ENCODE measurements at regions not wholly inside any gene's neighbourhood (a gene's known extent, or its start where the extent isn't known, plus 50 kb on each side); places are given as distances from the start of the nearest gene placed in this dataset.
A peak's percentile ranks its signal among the peaks of the same experiment; 100 is the strongest.

- no peak for DNase-seq (ENCODE audit: low spot score)
Observed at GRCh38 chr9:86795823-86796553, 151.3 kb downstream of the GAS1 start.

- DNase-seq (ENCODE audit: low spot score): no peak
Observed at GRCh38 chr9:86795047-86795442, 152.3 kb downstream of the GAS1 start.

GRCh38 chr9:86794391-86795046, 152.8 kb downstream of the GAS1 start:
- no peak for DNase-seq (ENCODE audit: low spot score)

GRCh38 chr9:86792136-86792535, 155.2 kb downstream of the GAS1 start:
- DNase-seq (ENCODE audit: low spot score): peak; percentile 87

- DNase-seq (ENCODE audit: low spot score): no peak
Observed at GRCh38 chr9:86790805-86791204, 156.5 kb downstream of the GAS1 start.

GRCh38 chr9:86788456-86788855, 158.8 kb downstream of the GAS1 start:
- no peak for DNase-seq (ENCODE audit: low spot score)

- DNase-seq (ENCODE audit: low spot score): no peak
Observed at GRCh38 chr9:86783884-86784283, 163.4 kb downstream of the GAS1 start.

- no peak for DNase-seq (ENCODE audit: low spot score)
Observed at GRCh38 chr9:86782831-86783230, 164.5 kb downstream of the GAS1 start.

GRCh38 chr9:86778761-86779160, 168.5 kb downstream of the GAS1 start:
- DNase-seq (ENCODE audit: low spot score): no peak

GRCh38 chr9:86775718-86776117, 171.6 kb downstream of the GAS1 start:
- no peak for DNase-seq (ENCODE audit: low spot score)

GRCh38 chr9:86774116-86774515, 173.2 kb downstream of the GAS1 start:
- no peak for DNase-seq (ENCODE audit: low spot score)

GRCh38 chr9:86773422-86773945, 173.8 kb downstream of the GAS1 start:
- DNase-seq (ENCODE audit: low spot score): no peak

- no peak for DNase-seq (ENCODE audit: low spot score)
Observed at GRCh38 chr9:86772635-86772993, 174.7 kb downstream of the GAS1 start.

GRCh38 chr9:86771941-86772634, 175.2 kb downstream of the GAS1 start:
- no peak for DNase-seq (ENCODE audit: low spot score)

GRCh38 chr9:86771420-86771819, 175.9 kb downstream of the GAS1 start:
- DNase-seq (ENCODE audit: low spot score): no peak

GRCh38 chr9:86768709-86769108, 178.6 kb downstream of the GAS1 start:
- no peak for DNase-seq (ENCODE audit: low spot score)

- no peak for DNase-seq (ENCODE audit: low spot score)
Observed at GRCh38 chr9:86768020-86768419, 179.3 kb downstream of the GAS1 start.

GRCh38 chr9:86767373-86767772, 179.9 kb downstream of the GAS1 start:
- peak; percentile 45 for DNase-seq (ENCODE audit: low spot score)

GRCh38 chr9:86766912-86767311, 180.4 kb downstream of the GAS1 start:
- peak; percentile 98 for DNase-seq (ENCODE audit: low spot score)

- DNase-seq (ENCODE audit: low spot score): no peak
Observed at GRCh38 chr9:86766511-86766910, 180.8 kb downstream of the GAS1 start.

GRCh38 chr9:86765746-86766430, 181.4 kb downstream of the GAS1 start:
- peak; percentile 4 for DNase-seq (ENCODE audit: low spot score)

GRCh38 chr9:86764671-86765343, 182.5 kb downstream of the GAS1 start:
- no peak for DNase-seq (ENCODE audit: low spot score)
